ENCODE measurements at regions not wholly inside any gene's neighbourhood (a gene's known extent, or its start where the extent isn't known, plus 50 kb on each side); places are given as distances from the start of the nearest gene placed in this dataset.
A peak's percentile ranks its signal among the peaks of the same experiment; 100 is the strongest.

DNA sequence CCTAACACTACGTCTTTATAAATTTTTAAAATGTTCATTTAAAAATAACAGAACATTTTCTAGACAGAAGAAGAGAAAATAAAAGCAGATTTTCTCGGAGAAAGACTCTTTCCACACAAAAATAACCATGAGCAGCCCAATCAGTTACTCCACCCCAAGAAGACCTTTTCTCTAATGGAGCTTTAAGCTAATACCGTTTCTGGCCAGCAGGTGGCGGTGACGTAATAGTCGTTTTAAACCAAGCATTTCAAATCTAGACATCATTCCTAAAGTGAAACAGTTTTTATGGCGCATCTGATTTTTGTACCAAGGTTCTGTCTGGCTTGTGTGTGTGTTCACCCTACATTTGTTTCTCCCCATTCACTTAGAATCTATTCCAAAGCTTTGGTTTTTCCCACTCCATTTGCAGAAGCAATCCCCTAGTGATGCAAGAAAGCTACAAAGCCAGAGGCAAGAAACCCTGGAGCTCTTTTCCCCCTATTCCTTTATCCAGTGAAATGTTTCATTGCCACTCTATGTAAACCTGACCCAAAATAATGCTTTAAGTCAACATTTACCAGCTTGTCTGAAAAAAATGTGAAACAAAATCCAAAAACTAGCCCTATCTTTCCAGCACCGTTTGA lies 336.7 kb upstream of the IGF1R start:
- H4K20me1 ChIP-seq (ENCODE audit: insufficient read depth, low read length): no peaks in the 10 kb centered on the region
- ChIA-PET POLR2A (interaction anchor here (0.7 kb wide), 1 partner anchor 592 kb away, joined by 4 read pairs; no protein-coding TSS in a partner anchor), CTCF (ENCODE audit: unreplicated experiment) (interaction anchor here (0.8 kb wide), 1 partner anchor 109 kb away, joined by 3 read pairs; no protein-coding TSS in a partner anchor)
- H3K36me3 ChIP-seq (ENCODE audit: insufficient read depth, low read length): no peaks in the 10 kb centered on the region
- H3K4me1 ChIP-seq (ENCODE audit: insufficient read depth, low read length, poor library complexity, severe bottlenecking): no peaks in the 10 kb centered on the region
- no peak overlapping the region; the same call in 1 of the 2 replicates for H2AFZ ChIP-seq (ENCODE audit: low read length)
- peak; percentile 69 for DNase-seq (ENCODE audit: low spot score)
- no peaks in the 10 kb centered on the region for H3K79me2 ChIP-seq (ENCODE audit: insufficient read depth, low read depth, low read length)
- BruUV-seq (replicated peaks): no TSS peak
- H3K4me3 ChIP-seq (ENCODE audit: low read depth, low read length, poor library complexity, severe bottlenecking): no peak overlapping the region
- no peak for TF ChIP-seq EZH2phosphoT487 (IDR thresholded peaks at IDR 0.05; ENCODE audit: borderline replicate concordance, low read depth, low read length)
- TF ChIP-seq, protein P1, sequence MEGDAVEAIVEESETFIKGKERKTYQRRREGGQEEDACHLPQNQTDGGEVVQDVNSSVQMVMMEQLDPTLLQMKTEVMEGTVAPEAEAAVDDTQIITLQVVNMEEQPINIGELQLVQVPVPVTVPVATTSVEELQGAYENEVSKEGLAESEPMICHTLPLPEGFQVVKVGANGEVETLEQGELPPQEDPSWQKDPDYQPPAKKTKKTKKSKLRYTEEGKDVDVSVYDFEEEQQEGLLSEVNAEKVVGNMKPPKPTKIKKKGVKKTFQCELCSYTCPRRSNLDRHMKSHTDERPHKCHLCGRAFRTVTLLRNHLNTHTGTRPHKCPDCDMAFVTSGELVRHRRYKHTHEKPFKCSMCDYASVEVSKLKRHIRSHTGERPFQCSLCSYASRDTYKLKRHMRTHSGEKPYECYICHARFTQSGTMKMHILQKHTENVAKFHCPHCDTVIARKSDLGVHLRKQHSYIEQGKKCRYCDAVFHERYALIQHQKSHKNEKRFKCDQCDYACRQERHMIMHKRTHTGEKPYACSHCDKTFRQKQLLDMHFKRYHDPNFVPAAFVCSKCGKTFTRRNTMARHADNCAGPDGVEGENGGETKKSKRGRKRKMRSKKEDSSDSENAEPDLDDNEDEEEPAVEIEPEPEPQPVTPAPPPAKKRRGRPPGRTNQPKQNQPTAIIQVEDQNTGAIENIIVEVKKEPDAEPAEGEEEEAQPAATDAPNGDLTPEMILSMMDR (conservative IDR thresholded peaks at IDR 0.05; ENCODE audit: low read length): peak; percentile 90
- H3K4me2 ChIP-seq (ENCODE audit: low read length): no peak overlapping the region
- H3K9me2 ChIP-seq (ENCODE audit: insufficient read depth, low read length): no peaks in the 10 kb centered on the region
- intact Hi-C loops (cut with micrococcal nuclease; ENCODE audit: unreplicated experiment): loop anchor here (1.0 kb wide), 1 partner anchor 110 kb away; no protein-coding TSS in a partner anchor
- H3K27ac ChIP-seq (ENCODE audit: low read depth, low read length, poor library complexity, severe bottlenecking): no peak overlapping the region
- no peaks in the 10 kb centered on the region for H3K9me3 ChIP-seq (ENCODE audit: low read length)

DNA sequence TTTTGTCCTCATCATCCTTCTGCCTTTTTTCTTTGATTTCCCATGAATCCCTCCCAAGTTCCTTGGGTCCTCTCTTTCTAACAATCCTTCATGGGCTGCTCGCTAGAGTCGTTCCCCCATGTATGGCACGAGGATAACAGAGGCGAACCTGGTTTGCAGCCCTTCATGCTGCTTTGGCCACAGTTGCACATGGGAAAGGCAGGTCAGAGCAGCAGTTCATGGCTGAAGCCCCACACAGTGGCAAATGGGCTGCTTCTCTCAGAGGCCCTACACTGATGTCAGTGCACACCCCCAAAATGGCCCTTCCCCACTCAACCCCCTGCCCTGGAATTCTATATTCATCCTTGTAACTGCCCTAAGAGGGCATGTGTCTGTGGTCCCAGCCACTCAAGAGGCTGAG lies 335.4 kb upstream of the IGF1R start:
- TF ChIP-seq EZH2phosphoT487 (IDR thresholded peaks at IDR 0.05; ENCODE audit: borderline replicate concordance, low read depth, low read length): no peak
- TF ChIP-seq, protein P1 (conservative IDR thresholded peaks at IDR 0.05; ENCODE audit: low read length): no peak
- no peak for DNase-seq (ENCODE audit: low spot score)
- no peak overlapping the region for H3K27ac ChIP-seq (ENCODE audit: low read depth, low read length, poor library complexity, severe bottlenecking)
- no peaks in the 10 kb centered on the region for H3K79me2 ChIP-seq (ENCODE audit: insufficient read depth, low read depth, low read length)
- no peaks in the 10 kb centered on the region for H3K9me2 ChIP-seq (ENCODE audit: insufficient read depth, low read length)
- no TSS peak for BruUV-seq (replicated peaks)
- intact Hi-C loops (cut with micrococcal nuclease; ENCODE audit: unreplicated experiment): no loop called here
- no peaks in the 10 kb centered on the region for H3K36me3 ChIP-seq (ENCODE audit: insufficient read depth, low read length)
- POLR2A ChIA-PET: no interaction called here
- no peaks in the 10 kb centered on the region for H4K20me1 ChIP-seq (ENCODE audit: insufficient read depth, low read length)
- H2AFZ ChIP-seq (ENCODE audit: low read length): no peak overlapping the region
- no peaks in the 10 kb centered on the region for H3K9me3 ChIP-seq (ENCODE audit: low read length)
- CTCF ChIA-PET (ENCODE audit: unreplicated experiment): no interaction called here
- H3K4me1 ChIP-seq (ENCODE audit: insufficient read depth, low read length, poor library complexity, severe bottlenecking): no peaks in the 10 kb centered on the region
- no peak overlapping the region for H3K4me2 ChIP-seq (ENCODE audit: low read length)
- H3K4me3 ChIP-seq (ENCODE audit: low read depth, low read length, poor library complexity, severe bottlenecking): no peak overlapping the region

DNA sequence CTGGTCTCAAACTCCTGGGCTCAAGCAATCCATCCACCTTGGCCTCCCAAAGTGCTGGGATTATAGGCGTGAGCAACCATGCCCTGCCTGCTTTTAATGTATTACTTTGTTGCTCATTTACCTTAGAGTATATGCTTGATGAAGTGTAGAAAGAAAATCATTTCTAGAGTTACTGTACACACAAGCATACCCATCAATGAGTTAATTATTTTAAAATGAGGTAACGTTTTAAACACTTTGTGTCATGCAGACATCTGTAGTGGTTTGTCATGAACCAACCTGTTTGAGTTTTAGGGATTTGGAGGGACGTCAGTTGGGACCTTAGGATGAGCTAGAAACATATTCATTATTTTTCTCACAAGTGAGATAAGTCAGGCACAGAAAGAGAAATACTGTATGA lies 332.4 kb upstream of the IGF1R start:
- Histone ChIP-seq H3K9me3 (ENCODE audit: low read length) (no peaks in the 10 kb centered on the region), H3K36me3 (ENCODE audit: insufficient read depth, low read length) (no peaks in the 10 kb centered on the region), H3K4me3 (ENCODE audit: low read depth, low read length, poor library complexity, severe bottlenecking) (no peak overlapping the region), H2AFZ (ENCODE audit: low read length) (no peak overlapping the region), H3K27ac (ENCODE audit: low read depth, low read length, poor library complexity, severe bottlenecking) (no peak overlapping the region), H3K4me1 (ENCODE audit: insufficient read depth, low read length, poor library complexity, severe bottlenecking) (no peaks in the 10 kb centered on the region), H3K79me2 (ENCODE audit: insufficient read depth, low read depth, low read length) (no peaks in the 10 kb centered on the region), H3K9me2 (ENCODE audit: insufficient read depth, low read length) (no peaks in the 10 kb centered on the region), H3K4me2 (ENCODE audit: low read length) (no peak overlapping the region), H4K20me1 (ENCODE audit: insufficient read depth, low read length) (no peaks in the 10 kb centered on the region)
- DNase-seq (ENCODE audit: low spot score): no peak
- intact Hi-C loops (cut with micrococcal nuclease; ENCODE audit: unreplicated experiment): no loop called here
- POLR2A ChIA-PET: interaction anchor here (0.7 kb wide), 1 partner anchor 28 kb away, joined by 3 read pairs; no protein-coding TSS in a partner anchor
- CTCF ChIA-PET (ENCODE audit: unreplicated experiment): no interaction called here
- TF ChIP-seq, protein P1 (conservative IDR thresholded peaks at IDR 0.05; ENCODE audit: low read length): no peak
- no peak for TF ChIP-seq EZH2phosphoT487 (IDR thresholded peaks at IDR 0.05; ENCODE audit: borderline replicate concordance, low read depth, low read length)
- BruUV-seq (replicated peaks): no TSS peak
